ENCODE measurements at regions not wholly inside any gene's neighbourhood (a gene's known extent, or its start where the extent isn't known, plus 50 kb on each side); places are given as distances from the start of the nearest gene placed in this dataset.
A peak's percentile ranks its signal among the peaks of the same experiment; 100 is the strongest.

DNA sequence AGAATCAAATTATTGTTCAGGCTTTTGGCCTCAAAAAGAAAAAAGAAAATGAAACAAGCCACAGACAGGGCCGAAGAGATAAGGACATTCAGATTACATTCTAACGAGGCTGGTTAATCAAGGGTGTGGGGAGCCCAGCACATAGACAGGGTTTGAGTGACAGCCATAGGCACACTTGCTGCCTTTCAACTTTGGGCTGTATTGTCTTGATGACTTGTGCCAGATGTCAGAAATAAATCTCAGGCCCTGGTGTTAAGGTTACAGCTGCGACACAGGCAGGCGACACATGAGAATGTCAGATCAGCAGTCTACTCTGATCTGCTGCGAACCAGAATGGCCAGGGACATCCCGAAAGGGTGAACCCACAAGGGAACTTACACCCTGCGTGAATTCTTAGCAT lies 231.2 kb upstream of the ARRDC4 start:
- no peak for TF ChIP-seq CTCF (IDR thresholded peaks at IDR 0.05)
- Histone ChIP-seq H3K4me1 (no peaks in the 10 kb centered on the region), H3K27ac (peak overlapping the region in 1 of 2 donors; percentile 7), H3K36me3 (no peaks in the 10 kb centered on the region), H3K27me3 (no peaks in the 10 kb centered on the region), H3K4me3 (no peak overlapping the region), H3K9me3 (no peaks in the 10 kb centered on the region)
- DNase-seq (ENCODE audit: low spot score) = no peak

DNA sequence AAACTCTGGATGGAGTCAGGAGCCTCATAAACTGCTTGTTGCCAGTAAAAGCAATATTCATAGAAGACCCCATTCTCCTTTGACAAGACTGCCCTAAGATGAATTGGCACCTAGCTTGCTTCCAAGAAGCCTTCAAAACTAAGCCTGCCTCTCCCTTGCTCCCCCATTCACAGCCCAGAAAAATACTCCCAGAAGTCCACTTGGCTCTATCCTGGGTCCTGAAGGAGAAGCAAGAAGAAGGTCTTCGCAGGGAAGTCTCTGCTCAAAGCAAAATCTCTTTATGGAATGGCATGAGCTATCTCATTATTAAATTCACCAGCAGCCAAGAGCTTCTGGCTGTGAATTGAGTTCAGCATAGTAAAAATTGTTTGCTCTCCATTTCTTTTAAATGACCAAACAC lies 230.2 kb upstream of the ARRDC4 start:
- TF ChIP-seq CTCF (IDR thresholded peaks at IDR 0.05) = no peak
- Histone ChIP-seq H3K9me3 (no peaks in the 10 kb centered on the region), H3K27ac (no peak overlapping the region), H3K4me1 (no peaks in the 10 kb centered on the region), H3K36me3 (no peaks in the 10 kb centered on the region), H3K4me3 (no peak overlapping the region), H3K27me3 (no peaks in the 10 kb centered on the region)
- DNase-seq (ENCODE audit: low spot score) = no peak

- Histone ChIP-seq H3K4me3 (no peak overlapping the region), H3K36me3 (no peaks in the 10 kb centered on the region), H3K4me1 (no peaks in the 10 kb centered on the region), H3K9me3 (no peaks in the 10 kb centered on the region), H3K27me3 (no peaks in the 10 kb centered on the region), H3K27ac (no peak overlapping the region)
- DNase-seq (ENCODE audit: low spot score) = no peak
- TF ChIP-seq CTCF (IDR thresholded peaks at IDR 0.05) = no peak
Observed at GRCh38 chr15:97731859-97732258, 228.6 kb upstream of the ARRDC4 start.

DNA sequence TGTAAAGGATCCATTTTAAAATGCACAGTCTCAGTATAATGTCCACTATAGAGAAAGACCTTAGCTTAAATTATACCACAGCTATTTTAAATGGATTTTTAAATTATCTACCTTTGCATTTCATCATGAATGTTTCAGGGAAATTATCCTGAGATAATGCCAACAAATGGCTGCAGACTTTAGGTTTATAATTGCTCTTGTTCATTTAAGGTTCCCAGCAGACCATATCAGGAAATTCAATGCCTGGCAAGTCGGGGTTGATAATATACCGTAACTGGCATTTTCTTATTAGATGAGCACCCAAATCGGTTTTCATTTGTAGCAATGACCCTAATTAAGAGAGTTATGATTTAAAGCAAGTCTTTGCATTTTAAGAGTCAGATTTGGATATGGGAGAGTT lies 227.1 kb upstream of the ARRDC4 start:
- no peak overlapping the region for H3K27ac ChIP-seq
- H3K27me3 ChIP-seq = no peaks in the 10 kb centered on the region
- no peaks in the 10 kb centered on the region for H3K9me3 ChIP-seq
- DNase-seq (ENCODE audit: low spot score) = no peak
- H3K4me3 ChIP-seq = no peak overlapping the region
- TF ChIP-seq CTCF (IDR thresholded peaks at IDR 0.05) = no peak
- no peaks in the 10 kb centered on the region for H3K36me3 ChIP-seq
- no peaks in the 10 kb centered on the region for H3K4me1 ChIP-seq

DNA sequence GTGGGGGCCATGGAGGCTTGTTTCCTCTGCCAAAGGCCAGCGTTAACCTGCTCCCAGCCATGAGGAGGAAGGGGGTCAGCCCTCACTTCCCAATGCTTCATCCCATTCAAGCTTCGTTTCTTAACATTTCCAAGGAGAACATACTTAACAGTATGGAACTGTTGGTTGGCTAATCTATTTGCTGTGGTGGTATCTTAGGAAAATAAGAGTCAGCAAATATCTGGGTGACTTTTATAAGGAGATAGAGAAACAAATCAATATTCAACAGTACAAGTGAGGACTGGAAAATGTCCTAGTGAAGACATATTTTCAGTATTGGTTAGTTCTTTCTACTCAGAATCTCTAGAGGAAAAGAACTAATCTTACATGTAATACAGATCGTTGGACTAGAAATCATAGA lies 223.8 kb upstream of the ARRDC4 start:
- Histone ChIP-seq H3K27ac (no peak overlapping the region), H3K36me3 (no peaks in the 10 kb centered on the region), H3K4me1 (no peaks in the 10 kb centered on the region), H3K27me3 (no peaks in the 10 kb centered on the region), H3K9me3 (no peaks in the 10 kb centered on the region), H3K4me3 (no peak overlapping the region)
- TF ChIP-seq CTCF (IDR thresholded peaks at IDR 0.05) = no peak
- no peak for DNase-seq (ENCODE audit: low spot score)

DNA sequence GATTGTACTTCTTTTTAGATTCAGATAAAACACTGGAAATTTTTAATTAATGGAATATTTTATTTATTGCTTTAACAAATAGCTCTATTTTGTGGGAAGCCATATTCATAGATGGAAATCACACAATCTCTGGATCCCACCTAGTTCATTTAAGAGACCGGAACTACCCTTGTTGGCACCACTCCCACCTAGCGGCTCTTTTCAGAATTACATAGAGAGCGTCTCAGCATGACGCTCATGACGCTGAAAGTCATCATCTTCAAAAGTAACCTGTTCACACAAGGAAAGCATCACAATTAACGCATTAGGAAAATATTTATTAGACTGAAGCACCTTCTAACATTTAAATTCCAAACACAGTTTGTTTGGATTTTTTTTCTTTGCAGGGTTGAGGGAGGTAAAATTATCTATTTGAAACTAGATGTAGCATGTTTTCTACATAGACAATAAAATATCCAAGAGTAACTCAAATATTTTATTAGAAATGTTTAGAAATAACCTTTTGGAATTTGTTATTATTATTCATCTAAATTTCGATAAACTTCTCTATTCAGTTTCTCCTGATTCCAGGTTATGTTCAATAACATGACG lies 214.9 kb upstream of the ARRDC4 start:
- Histone ChIP-seq H3K4me1 (no peaks in the 10 kb centered on the region), H3K27me3 (no peaks in the 10 kb centered on the region), H3K9me3 (no peaks in the 10 kb centered on the region), H3K36me3 (no peaks in the 10 kb centered on the region), H3K4me3 (no peak overlapping the region), H3K27ac (no peak overlapping the region)
- DNase-seq (ENCODE audit: low spot score) = no peak
- TF ChIP-seq CTCF (IDR thresholded peaks at IDR 0.05) = peak; percentile 54 to 71
